NCI-H2107 treated with DMSO at 0.1 percent for 48 hours (cell line): ENCODE measurements at regions not wholly inside any gene's neighbourhood (a gene's known extent, or its start where the extent isn't known, plus 50 kb on each side); places are given as distances from the start of the nearest gene placed in this dataset.
"Not testable (repeated sequence)": the region's sequence is repeated elsewhere in the genome, so short reads cannot be mapped to it uniquely, and the experiment has no call there.

Experiments used
- DNase-seq: peaks from one replicate; lab custom pipeline; 2025; ENCODE audit not compliant: unreplicated experiment; lab: John Stamatoyannopoulos, UW

GRCh38 chr20:57812632-57813031 lies 102.8 kb upstream of the PMEPA1 start:
- DNase-seq = not testable (repeated sequence)

GRCh38 chr20:57811374-57812020 lies 101.7 kb upstream of the PMEPA1 start:
- no peak for DNase-seq

- DNase-seq = no peak
Observed at GRCh38 chr20:57810511-57811373, 100.9 kb upstream of the PMEPA1 start.

GRCh38 chr20:57809661-57810172 lies 99.9 kb upstream of the PMEPA1 start:
- DNase-seq = no peak

GRCh38 chr20:57809149-57809548 lies 99.3 kb upstream of the PMEPA1 start:
- no peak for DNase-seq

GRCh38 chr20:57808264-57809070 lies 98.7 kb upstream of the PMEPA1 start:
- no peak for DNase-seq

- no peak for DNase-seq
Observed at GRCh38 chr20:57807401-57808263, 97.8 kb upstream of the PMEPA1 start.

GRCh38 chr20:57806975-57807374 lies 97.2 kb upstream of the PMEPA1 start:
- no peak for DNase-seq

GRCh38 chr20:57806476-57806875 lies 96.7 kb upstream of the PMEPA1 start:
- DNase-seq = no peak

- no peak for DNase-seq
Observed at GRCh38 chr20:57805747-57806146, 95.9 kb upstream of the PMEPA1 start.

- no peak for DNase-seq
Observed at GRCh38 chr20:57804470-57805250, 94.8 kb upstream of the PMEPA1 start.

- no peak for DNase-seq
Observed at GRCh38 chr20:57803508-57804005, 93.7 kb upstream of the PMEPA1 start.

GRCh38 chr20:57802765-57803507 lies 93.1 kb upstream of the PMEPA1 start:
- no peak for DNase-seq

- no peak for DNase-seq
Observed at GRCh38 chr20:57801581-57801980, 91.8 kb upstream of the PMEPA1 start.

- no peak for DNase-seq
Observed at GRCh38 chr20:57800791-57801430, 91.1 kb upstream of the PMEPA1 start.

GRCh38 chr20:57797401-57797800 lies 87.6 kb upstream of the PMEPA1 start:
- no peak for DNase-seq

GRCh38 chr20:57795977-57796560 lies 86.3 kb upstream of the PMEPA1 start:
- no peak for DNase-seq

- no peak for DNase-seq
Observed at GRCh38 chr20:57795342-57795697, 85.5 kb upstream of the PMEPA1 start.
